Suprapubic skin (tissue), 4 donors: ENCODE measurements at regions not wholly inside any gene's neighbourhood (a gene's known extent, or its start where the extent isn't known, plus 50 kb on each side); places are given as distances from the start of the nearest gene placed in this dataset.

ENCODE experiments used
- DNase-seq, 2 donors: peaks; one replicate each; pipeline ENCODE4 v3.0.0-alpha.2; 2019; ENCODE audit warnings: low spot score in 2 of 2
- H3K27ac ChIP-seq: fragments of 200-600 bp; sonication (generic); one replicate; pipeline ENCODE4 v1.5.1; 2019
- H3K27me3 ChIP-seq: fragments of 200-600 bp; sonication (generic); one replicate; pipeline ENCODE4 v1.5.1; 2019
- H3K36me3 ChIP-seq: fragments of 200-600 bp; sonication (generic); one replicate; pipeline ENCODE4 v1.5.1; 2019
- H3K4me1 ChIP-seq: fragments of 200-600 bp; sonication (generic); one replicate; pipeline ENCODE4 v1.5.1; 2019
- H3K4me3 ChIP-seq: fragments of 200-600 bp; sonication (generic); one replicate; pipeline ENCODE4 v1.5.1; 2019; ENCODE audit warnings: mild to moderate bottlenecking
- H3K9me3 ChIP-seq: fragments of 200-600 bp; sonication (generic); one replicate; pipeline ENCODE4 v1.5.1; 2019
- EP300 ChIP-seq: sonication (generic); formaldehyde crosslinking; IDR thresholded peaks from one replicate; pipeline ENCODE4 v1.6.1; 2017; ENCODE audit warnings: antibody characterized with exemption
- POLR2A ChIP-seq, 2 donors: fragments of 450-650 bp; IDR thresholded peaks; one replicate each; pipeline ENCODE4 v1.6.1; 2017; ENCODE audit warnings: antibody characterized with exemption in 2 of 2, mild to moderate bottlenecking in 2 of 2, moderate library complexity in 2 of 2
- POLR2AphosphoS5 ChIP-seq, 3 donors: sonication (generic); formaldehyde crosslinking; IDR thresholded peaks; one replicate each; pipeline ENCODE4 v1.6.1; 2017; ENCODE audit warnings: antibody characterized with exemption in 3 of 3
- WGBS: methylation state at CpG from one replicate; pipeline ENCODE4 v1.1.5; 2018; 5-methylcytosine and 5-hydroxymethylcytosine counted together
- TF ChIP-seq, protein P1 (sequence below), 2 donors: fragments of 200-600 bp in 1 of 2; fragments of 450-650 bp in 1 of 2; sonication (generic) in 1 of 2; IDR thresholded peaks; one replicate each; pipeline ENCODE4 v1.5.1; 2016 to 2019; ENCODE audit warnings: antibody characterized with exemption in 2 of 2, mild to moderate bottlenecking in 1 of 2, moderate library complexity in 1 of 2

DNA sequence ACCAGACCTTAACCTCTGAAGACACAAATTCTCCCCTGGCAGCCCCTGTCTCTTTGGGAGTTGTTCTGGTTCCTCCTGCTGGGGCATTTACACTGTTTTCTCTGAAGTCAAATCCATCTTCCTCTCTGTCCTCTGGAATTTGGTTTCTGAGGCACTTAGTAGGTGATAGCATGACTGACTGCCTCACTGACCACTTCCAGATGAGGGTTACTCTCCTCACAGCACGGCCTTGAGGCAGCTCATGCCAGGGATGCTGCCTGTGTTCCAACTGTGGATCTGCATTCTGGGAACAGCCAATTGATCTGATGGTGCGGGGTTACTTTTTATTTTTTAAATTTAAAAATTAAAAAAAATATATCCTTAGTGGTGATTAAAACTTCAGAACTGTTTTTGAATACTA lies 140.9 kb upstream of the ROPN1 start:
- peaks cover 9% of the 10 kb centered on the region for H3K4me1 ChIP-seq
- DNase-seq, result no peak
- no peaks in the 10 kb centered on the region for H3K27me3 ChIP-seq
- H3K27ac ChIP-seq, result no peak overlapping the region
- 47% methylated on average over 2 of the region's 2 CpGs for WGBS
- no peak overlapping the region for H3K4me3 ChIP-seq
- no peaks in the 10 kb centered on the region for H3K36me3 ChIP-seq
- no peaks in the 10 kb centered on the region for H3K9me3 ChIP-seq
- TF ChIP-seq POLR2AphosphoS5 (IDR thresholded peaks at IDR 0.05) (no peak), EP300 (no peak), POLR2A (IDR thresholded peaks at IDR 0.05) (no peak)
- TF ChIP-seq, protein P1, sequence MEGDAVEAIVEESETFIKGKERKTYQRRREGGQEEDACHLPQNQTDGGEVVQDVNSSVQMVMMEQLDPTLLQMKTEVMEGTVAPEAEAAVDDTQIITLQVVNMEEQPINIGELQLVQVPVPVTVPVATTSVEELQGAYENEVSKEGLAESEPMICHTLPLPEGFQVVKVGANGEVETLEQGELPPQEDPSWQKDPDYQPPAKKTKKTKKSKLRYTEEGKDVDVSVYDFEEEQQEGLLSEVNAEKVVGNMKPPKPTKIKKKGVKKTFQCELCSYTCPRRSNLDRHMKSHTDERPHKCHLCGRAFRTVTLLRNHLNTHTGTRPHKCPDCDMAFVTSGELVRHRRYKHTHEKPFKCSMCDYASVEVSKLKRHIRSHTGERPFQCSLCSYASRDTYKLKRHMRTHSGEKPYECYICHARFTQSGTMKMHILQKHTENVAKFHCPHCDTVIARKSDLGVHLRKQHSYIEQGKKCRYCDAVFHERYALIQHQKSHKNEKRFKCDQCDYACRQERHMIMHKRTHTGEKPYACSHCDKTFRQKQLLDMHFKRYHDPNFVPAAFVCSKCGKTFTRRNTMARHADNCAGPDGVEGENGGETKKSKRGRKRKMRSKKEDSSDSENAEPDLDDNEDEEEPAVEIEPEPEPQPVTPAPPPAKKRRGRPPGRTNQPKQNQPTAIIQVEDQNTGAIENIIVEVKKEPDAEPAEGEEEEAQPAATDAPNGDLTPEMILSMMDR (IDR thresholded peaks at IDR 0.05), result no peak

DNA sequence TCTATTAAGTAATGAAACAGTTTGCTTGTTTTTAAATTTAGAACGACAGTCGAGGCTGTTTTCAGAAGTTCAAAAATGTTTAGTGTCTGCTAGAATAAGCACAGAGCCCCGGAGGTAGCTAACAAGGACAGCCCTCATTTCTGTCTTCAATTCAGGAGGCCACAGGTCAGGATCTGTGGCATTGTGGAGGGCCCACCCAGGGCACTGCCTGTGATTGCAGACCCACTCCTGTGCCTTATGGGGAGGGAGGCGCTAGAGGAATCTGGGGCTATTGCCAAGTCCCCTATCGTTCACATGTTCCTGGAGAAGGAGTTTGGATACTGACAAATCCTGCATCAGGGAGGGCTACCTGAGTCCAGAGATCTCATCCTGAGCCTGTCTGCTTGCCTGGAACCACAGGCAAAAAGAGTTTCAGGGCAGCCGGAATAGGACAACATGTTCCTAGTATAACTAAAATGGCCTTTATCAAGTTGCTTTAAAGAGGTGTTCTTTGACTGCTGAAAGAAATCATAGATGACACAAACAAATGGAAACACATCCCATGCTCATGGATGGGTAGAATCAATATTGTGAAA lies 141.5 kb upstream of the ROPN1 start:
- no peak for DNase-seq
- WGBS, result 67% methylated on average over 6 of the region's 6 CpGs
- Histone ChIP-seq H3K4me1 (peaks cover 9% of the 10 kb centered on the region), H3K9me3 (no peaks in the 10 kb centered on the region), H3K27ac (no peak overlapping the region), H3K36me3 (no peaks in the 10 kb centered on the region), H3K4me3 (no peak overlapping the region), H3K27me3 (no peaks in the 10 kb centered on the region)
- TF ChIP-seq EP300 (no peak), POLR2A (IDR thresholded peaks at IDR 0.05) (no peak), POLR2AphosphoS5 (IDR thresholded peaks at IDR 0.05) (no peak)
- TF ChIP-seq, protein P1 (IDR thresholded peaks at IDR 0.05), result no peak

DNA sequence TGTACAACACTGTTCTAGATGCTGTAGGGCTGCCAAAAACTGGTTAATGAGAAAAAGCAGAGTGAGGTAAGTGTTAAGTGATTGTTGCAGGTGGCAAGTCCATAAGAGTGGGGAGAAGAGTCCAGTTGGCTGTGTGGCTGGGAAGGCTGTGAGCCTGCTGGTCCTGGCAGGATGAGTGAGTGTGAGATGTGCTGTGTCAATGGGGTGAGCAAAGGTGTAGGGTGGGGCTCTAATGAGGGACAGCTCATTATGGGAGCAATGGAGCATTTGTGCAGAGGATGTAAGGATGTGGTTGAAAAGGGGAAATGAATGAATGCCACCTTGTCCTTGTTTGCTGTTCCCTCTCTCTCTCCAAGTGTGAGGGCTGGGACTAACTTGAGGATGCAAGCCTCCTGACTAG lies 145.3 kb upstream of the ROPN1 start:
- no peak overlapping the region for H3K27ac ChIP-seq
- no peak overlapping the region for H3K4me3 ChIP-seq
- no peaks in the 10 kb centered on the region for H3K36me3 ChIP-seq
- DNase-seq, result no peak
- H3K4me1 ChIP-seq, result peaks cover 4% of the 10 kb centered on the region
- TF ChIP-seq, protein P1 (IDR thresholded peaks at IDR 0.05), result no peak
- no peak for TF ChIP-seq POLR2A (IDR thresholded peaks at IDR 0.05)
- TF ChIP-seq EP300, result no peak
- TF ChIP-seq POLR2AphosphoS5 (IDR thresholded peaks at IDR 0.05), result no peak
- no peaks in the 10 kb centered on the region for H3K9me3 ChIP-seq
- no peaks in the 10 kb centered on the region for H3K27me3 ChIP-seq

DNA sequence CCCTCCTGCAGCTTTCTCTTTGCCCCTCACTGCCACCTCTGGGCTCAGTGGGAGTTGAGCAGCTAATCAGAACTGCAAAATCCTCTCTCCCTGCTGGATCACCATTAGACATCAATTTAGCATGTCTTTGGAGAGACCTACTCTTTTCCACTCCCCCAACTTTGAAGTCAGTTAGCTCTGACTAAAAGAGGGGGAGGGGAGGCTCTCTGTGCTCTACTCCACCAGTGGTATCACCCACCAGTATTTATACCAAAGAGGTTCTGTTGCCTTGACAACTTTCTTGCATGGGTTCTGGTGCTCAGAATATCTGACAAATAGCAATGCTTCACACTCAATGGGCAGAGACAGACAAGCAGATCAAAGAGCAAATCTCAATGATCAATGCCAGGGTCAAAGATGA lies 146.2 kb upstream of the ROPN1 start:
- Histone ChIP-seq H3K27me3 (no peaks in the 10 kb centered on the region), H3K36me3 (no peaks in the 10 kb centered on the region), H3K4me1 (no peaks in the 10 kb centered on the region), H3K9me3 (no peaks in the 10 kb centered on the region), H3K27ac (no peak overlapping the region), H3K4me3 (no peak overlapping the region)
- TF ChIP-seq POLR2AphosphoS5 (IDR thresholded peaks at IDR 0.05) (no peak), EP300 (no peak), POLR2A (IDR thresholded peaks at IDR 0.05) (no peak)
- TF ChIP-seq, protein P1 (IDR thresholded peaks at IDR 0.05), result no peak
- no peak for DNase-seq

DNA sequence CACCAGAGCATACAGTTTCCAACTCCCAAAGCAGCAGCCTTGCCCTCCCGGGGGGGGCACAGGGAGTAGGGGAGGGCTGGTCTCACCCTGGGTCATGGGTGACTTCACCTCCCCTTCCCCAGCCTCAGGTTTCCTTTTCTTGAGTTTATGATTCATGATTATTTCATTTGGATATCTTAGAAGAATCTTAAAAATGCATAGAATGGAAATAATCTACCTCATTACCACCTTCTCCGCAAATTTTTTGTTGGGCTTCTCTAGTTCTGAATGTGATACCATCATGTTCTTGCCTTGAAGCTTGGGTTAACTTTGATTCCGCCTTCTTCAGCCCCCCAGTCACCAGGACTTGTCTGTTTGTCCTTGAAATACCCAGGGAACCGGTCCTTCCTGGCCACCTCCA lies 148.8 kb upstream of the ROPN1 start:
- DNase-seq, result no peak
- Histone ChIP-seq H3K27me3 (no peaks in the 10 kb centered on the region), H3K36me3 (no peaks in the 10 kb centered on the region), H3K4me3 (no peak overlapping the region), H3K27ac (no peak overlapping the region), H3K9me3 (no peaks in the 10 kb centered on the region), H3K4me1 (no peaks in the 10 kb centered on the region)
- 74% methylated on average over 4 of the region's 4 CpGs for WGBS
- TF ChIP-seq, protein P1 (IDR thresholded peaks at IDR 0.05), result no peak
- TF ChIP-seq POLR2A (IDR thresholded peaks at IDR 0.05) (no peak), POLR2AphosphoS5 (IDR thresholded peaks at IDR 0.05) (no peak), EP300 (no peak)
